CD4-positive, alpha-beta T cell (primary cell): ENCODE measurements at regions not wholly inside any gene's neighbourhood (a gene's known extent, or its start where the extent isn't known, plus 50 kb on each side); places are given as distances from the start of the nearest gene placed in this dataset.

ENCODE experiments used
- ATAC-seq: fragments of 200-7000 bp; cut with Tn5 transposase; one replicate; pipeline ENCODE4 v1.10.0; 2022; ENCODE audit warnings: mild to moderate bottlenecking; ENCODE audit not compliant: poor library complexity
- CTCF ChIA-PET: fragments of 350-600 bp; sonication (Branson Sonifier 250); formaldehyde crosslinking; loops from one replicate; lab custom pipeline; 2021; ENCODE audit warnings: antibody characterized with exemption, inconsistent platforms; lab: Charles Lee
- POLR2A ChIA-PET: fragments of 350-600 bp; sonication (Branson Sonifier 250); formaldehyde crosslinking; loops from one replicate; lab custom pipeline; 2021; ENCODE audit warnings: antibody characterized with exemption, inconsistent platforms; lab: Charles Lee
- DNase-seq, 14 experiments: peaks; one replicate each; pipeline ENCODE4 v3.0.0-alpha.2; 2013 to 2020; ENCODE audit warnings: mixed read lengths in 2 of 14
- H3K27ac ChIP-seq, 2 donors: one replicate each; pipeline versions ENCODE4 v1.5.1 to v1.7.0; 2013; ENCODE audit warnings: low read length in 2 of 2, low read depth in 1 of 2, mild to moderate bottlenecking in 1 of 2
- H3K27me3 ChIP-seq, 2 experiments: 1 replicate in 1 of 2; 2 replicates in 1 of 2; pipeline versions ENCODE4 v1.6.1 to v1.7.0; 2013; ENCODE audit warnings: low read length in 2 of 2, control low read depth in 1 of 2, mild to moderate bottlenecking in 1 of 2, moderate library complexity in 1 of 2; ENCODE audit not compliant: insufficient read depth in 2 of 2, control insufficient read depth in 1 of 2
- H3K36me3 ChIP-seq: one replicate; pipeline ENCODE4 v1.6.1; 2013; ENCODE audit warnings: low read length, control low read depth; ENCODE audit not compliant: insufficient read depth
- H3K4me1 ChIP-seq: one replicate; pipeline ENCODE4 v1.6.1; 2013; ENCODE audit warnings: low read length, control low read depth; ENCODE audit not compliant: insufficient read depth
- H3K4me3 ChIP-seq: one replicate; pipeline ENCODE4 v1.5.1; 2013; ENCODE audit warnings: mild to moderate bottlenecking, low read length, moderate library complexity
- H3K9me3 ChIP-seq, 2 experiments: 1 replicate in 1 of 2; 2 replicates in 1 of 2; pipeline versions ENCODE4 v1.6.1 to v1.7.0; 2013; ENCODE audit warnings: low read length in 2 of 2, mild to moderate bottlenecking in 2 of 2, control low read depth in 1 of 2, moderate library complexity in 1 of 2; ENCODE audit not compliant: control insufficient read depth in 1 of 2, insufficient read depth in 1 of 2
- H3K27ac Mint-ChIP-seq: one replicate; pipeline ENCODE4 v1.8.0; 2020; ENCODE audit warnings: mixed read lengths
- H3K27me3 Mint-ChIP-seq: one replicate; pipeline ENCODE4 v1.8.0; 2021; ENCODE audit warnings: mixed read lengths
- H3K36me3 Mint-ChIP-seq: one replicate; pipeline ENCODE4 v1.8.0; 2021; ENCODE audit warnings: low read depth, mixed read lengths
- H3K4me1 Mint-ChIP-seq: one replicate; pipeline ENCODE4 v1.8.0; 2021; ENCODE audit warnings: low read depth, mixed read lengths
- H3K4me3 Mint-ChIP-seq: one replicate; pipeline ENCODE4 v1.8.0; 2020; ENCODE audit warnings: mild to moderate bottlenecking, mixed read lengths
- H3K9me3 Mint-ChIP-seq: one replicate; pipeline ENCODE4 v1.8.0; 2020; ENCODE audit warnings: mixed read lengths
- CTCF ChIP-seq: fragments of 200-600 bp; IDR thresholded peaks from one replicate; pipeline ENCODE4 v1.8.0; 2022; ENCODE audit warnings: antibody characterized with exemption, mild to moderate bottlenecking
- intact Hi-C, 2 experiments: fragments of 100-400 bp; cut with DNase I in 1 of 2; cut with micrococcal nuclease in 1 of 2; formaldehyde crosslinking; loops; one replicate each; pipeline versions ENCODE4 v1.15.1 to v1.9.0; 2023 to 2025; cut with DNase I, micrococcal nuclease

DNA sequence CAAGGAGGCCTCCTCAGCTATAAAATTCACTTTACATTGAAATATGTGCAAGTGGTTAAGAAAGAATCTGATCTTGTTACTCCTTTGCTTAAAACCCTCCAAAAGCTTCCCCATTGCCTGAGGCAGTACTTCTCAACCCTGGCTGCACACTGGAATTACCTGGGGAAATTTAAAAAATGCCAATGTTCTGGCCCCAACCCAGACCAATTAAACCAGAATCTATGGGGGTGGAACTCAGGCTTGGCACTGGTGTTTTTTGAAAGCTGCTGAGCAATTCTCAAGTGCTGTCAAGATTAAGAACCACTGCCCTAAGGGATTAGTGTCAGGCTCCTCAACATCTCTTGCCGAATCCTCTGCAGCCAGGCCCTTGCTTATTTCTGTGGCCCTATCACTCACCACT is 269.6 kb downstream of the ELAVL2 start:
- ATAC-seq = no peak
- Mint-ChIP-seq H3K27me3 (no peaks in the 10 kb centered on the region), H3K4me1 (no peaks in the 10 kb centered on the region), H3K36me3 (no peaks in the 10 kb centered on the region), H3K4me3 (no peak overlapping the region), H3K9me3 (no peaks in the 10 kb centered on the region), H3K27ac (no peak overlapping the region)
- Histone ChIP-seq H3K27me3 (no peaks in the 10 kb centered on the region), H3K4me1 (no peaks in the 10 kb centered on the region), H3K27ac (no peak overlapping the region), H3K4me3 (no peak overlapping the region), H3K9me3 (peaks cover 0 to 5% of the 10 kb centered on the region in 2 experiments), H3K36me3 (no peaks in the 10 kb centered on the region)
- DNase-seq = no peak
- ChIA-PET POLR2A (interaction anchor here (0.6 kb wide), 1 partner anchor 243 kb away, joined by 3 read pairs; no protein-coding TSS in a partner anchor), CTCF (no interaction called here)
- TF ChIP-seq CTCF = no peak
- intact Hi-C loops = no loop called here

DNA sequence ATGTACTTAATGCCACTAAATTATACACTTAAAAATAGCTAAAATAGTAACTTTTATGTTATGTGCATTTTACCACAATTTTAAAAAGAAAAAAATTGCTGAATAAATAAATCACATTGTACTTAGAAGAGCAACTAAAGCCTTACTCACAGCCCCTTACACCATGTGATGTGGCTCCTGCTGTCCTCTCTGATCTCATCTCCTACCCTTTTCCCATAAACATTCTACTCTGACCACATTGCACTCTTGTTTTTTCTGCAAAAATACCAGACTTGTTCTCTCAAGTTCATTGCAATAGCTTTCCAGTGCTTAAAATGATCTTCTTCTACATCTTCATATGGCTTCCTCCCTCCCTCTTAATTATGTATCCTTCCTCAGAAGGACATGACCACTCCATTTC is 268.4 kb downstream of the ELAVL2 start:
- Mint-ChIP-seq H3K27me3 (no peaks in the 10 kb centered on the region), H3K4me1 (no peaks in the 10 kb centered on the region), H3K4me3 (no peak overlapping the region), H3K36me3 (no peaks in the 10 kb centered on the region), H3K27ac (no peak overlapping the region), H3K9me3 (no peaks in the 10 kb centered on the region)
- intact Hi-C loops = no loop called here
- H3K27ac ChIP-seq = no peak overlapping the region
- POLR2A ChIA-PET = no interaction called here
- peaks cover 0 to 5% of the 10 kb centered on the region in 2 experiments for H3K9me3 ChIP-seq
- H3K4me1 ChIP-seq = no peaks in the 10 kb centered on the region
- no peak for TF ChIP-seq CTCF
- H3K36me3 ChIP-seq = no peaks in the 10 kb centered on the region
- H3K4me3 ChIP-seq = no peak overlapping the region
- ATAC-seq (no peak), DNase-seq (no peak)
- CTCF ChIA-PET = no interaction called here
- no peaks in the 10 kb centered on the region for H3K27me3 ChIP-seq

DNA sequence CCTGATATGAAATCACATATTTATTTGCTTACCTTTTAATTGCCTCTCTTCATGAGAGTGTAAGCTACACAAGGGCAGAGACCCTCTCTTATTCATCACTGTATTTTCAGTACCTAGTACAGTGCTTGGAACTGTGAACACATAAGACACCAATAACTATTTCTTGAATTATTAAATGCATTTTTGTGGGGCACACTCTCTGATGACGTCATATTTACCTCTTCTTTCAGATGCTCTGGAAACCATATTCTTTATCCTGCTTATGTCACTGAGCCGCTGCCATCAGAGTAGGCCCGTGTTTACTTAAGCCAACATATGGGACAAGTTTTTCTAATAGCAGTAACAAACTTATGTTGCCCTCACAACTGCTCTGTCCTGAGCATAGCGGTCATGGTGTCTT is 266.5 kb downstream of the ELAVL2 start:
- Mint-ChIP-seq H3K4me3 (no peak overlapping the region), H3K27me3 (no peaks in the 10 kb centered on the region), H3K4me1 (no peaks in the 10 kb centered on the region), H3K27ac (no peak overlapping the region), H3K9me3 (no peaks in the 10 kb centered on the region), H3K36me3 (no peaks in the 10 kb centered on the region)
- TF ChIP-seq CTCF = no peak
- intact Hi-C loops = no loop called here
- peaks cover 0 to 5% of the 10 kb centered on the region in 2 experiments for H3K9me3 ChIP-seq
- no peaks in the 10 kb centered on the region for H3K27me3 ChIP-seq
- H3K4me1 ChIP-seq = no peaks in the 10 kb centered on the region
- ATAC-seq = no peak
- POLR2A ChIA-PET = no interaction called here
- no peak for DNase-seq
- no peak overlapping the region for H3K27ac ChIP-seq
- no peak overlapping the region for H3K4me3 ChIP-seq
- no peaks in the 10 kb centered on the region for H3K36me3 ChIP-seq
- CTCF ChIA-PET = no interaction called here
